ENCODE measurements at regions not wholly inside any gene's neighbourhood (a gene's known extent, or its start where the extent isn't known, plus 50 kb on each side); places are given as distances from the start of the nearest gene placed in this dataset.

DNA sequence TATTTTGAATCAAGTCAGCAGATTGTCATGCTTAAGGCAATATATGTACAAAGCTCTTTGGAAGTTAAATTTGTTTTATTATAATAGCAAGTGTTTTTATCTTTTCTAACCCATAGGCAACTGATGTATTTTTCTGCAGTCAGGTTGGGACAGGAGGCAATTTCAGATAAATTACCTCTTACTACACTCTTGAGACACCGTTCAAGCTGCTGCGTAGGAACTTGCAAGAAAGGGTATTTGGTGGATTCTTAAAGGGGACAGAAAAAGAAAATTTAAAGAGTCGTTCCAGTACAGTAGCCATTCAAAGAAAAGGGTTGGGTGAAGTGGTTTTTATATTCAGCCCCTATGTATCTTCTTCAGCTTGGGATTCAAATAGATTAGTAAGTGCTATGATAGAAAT, 112.4 kb upstream of the APC start:
- intact Hi-C loops (cut with micrococcal nuclease), result no loop called here

DNA sequence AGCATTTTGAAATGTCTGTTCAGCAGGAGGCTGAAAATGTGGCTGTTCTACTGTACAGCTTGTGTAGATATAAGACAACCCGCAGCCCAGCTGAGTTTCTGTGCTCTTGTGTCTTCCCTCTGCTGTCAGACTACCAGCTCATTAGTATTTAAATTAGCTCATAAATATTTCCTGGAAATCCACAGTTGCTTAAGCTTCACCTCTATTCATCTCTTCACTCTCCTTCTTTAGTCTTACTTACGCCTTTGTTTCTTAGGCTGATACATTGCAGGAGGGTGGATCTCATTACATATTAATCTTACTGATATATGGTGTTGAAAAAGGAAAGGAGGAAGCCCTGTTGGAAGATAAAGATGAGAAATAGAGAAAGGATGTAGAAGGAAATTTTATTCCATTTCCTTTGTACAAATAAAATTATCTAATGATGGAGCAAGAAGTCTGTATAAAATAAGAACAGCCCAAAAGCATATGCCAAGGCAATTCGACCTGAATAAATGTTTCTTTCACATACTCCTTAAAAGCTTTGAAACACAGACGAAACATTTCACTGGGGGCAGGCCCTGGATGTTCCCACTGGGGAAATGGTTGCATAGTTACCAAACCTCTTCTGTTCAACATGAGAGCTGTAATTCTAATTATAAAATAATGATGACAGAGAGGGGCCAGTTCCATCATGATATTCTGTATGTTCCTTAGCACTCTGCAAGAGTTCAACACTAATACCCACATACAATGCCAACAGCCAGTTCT, 111.8 kb upstream of the APC start:
- intact Hi-C loops (cut with micrococcal nuclease), result no loop called here

DNA sequence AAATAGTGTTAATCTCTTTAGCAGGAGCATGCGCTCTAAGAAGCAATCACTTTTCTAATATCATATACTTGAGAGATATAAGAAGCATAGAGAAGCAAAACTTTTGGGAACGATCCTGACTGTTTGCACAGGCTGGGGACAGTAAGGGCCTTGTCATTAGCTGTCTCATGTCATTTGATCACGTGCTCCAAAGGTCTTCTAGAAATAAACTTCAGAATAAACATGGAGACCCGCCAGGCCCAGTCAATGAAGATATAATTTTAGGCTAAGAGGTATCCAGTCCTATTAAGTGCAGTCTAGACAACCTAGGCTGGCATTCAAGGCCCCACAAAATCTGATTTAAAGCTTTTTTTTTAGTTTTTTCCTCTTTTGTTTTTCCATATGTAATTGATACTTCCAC, 111.0 kb upstream of the APC start:
- intact Hi-C loops (cut with micrococcal nuclease), result no loop called here

DNA sequence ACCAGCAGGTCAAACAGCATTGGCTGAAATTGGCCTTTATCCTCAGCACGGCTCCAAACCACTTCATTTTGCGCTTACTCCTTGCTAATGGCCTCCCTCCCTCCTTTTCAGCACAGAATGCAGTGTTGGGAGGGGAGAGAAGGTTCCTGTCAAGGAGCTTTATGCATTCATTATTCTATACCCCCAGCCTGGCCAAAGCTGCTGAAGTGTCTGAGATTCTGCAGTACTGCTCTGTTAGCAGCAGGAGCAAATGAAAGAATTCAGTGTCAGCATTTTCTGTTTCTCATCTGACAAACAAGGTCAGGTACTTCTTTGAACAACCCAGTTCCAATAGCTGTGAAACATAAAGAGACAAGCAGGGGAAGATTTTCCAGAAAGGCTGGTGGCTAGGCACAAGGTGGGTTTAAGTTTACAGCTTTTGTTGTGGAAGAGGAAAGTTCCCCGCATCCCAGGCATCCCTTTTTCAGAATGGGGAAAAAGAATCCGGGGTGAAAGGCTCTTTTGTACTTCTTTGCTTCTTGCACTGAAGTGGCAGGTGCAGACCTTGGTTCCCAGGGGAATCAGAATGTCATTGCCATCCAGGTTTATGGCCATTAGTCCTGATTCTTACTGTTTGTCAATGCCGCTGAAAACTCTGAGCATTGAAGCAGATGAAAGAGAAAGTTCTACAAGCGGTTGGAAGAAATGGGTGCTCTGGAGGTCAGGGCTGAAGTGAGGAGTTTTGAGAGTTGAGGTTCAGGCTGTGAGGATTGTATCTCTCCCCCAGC, 109.3 kb upstream of the APC start:
- intact Hi-C loops (cut with micrococcal nuclease), result no loop called here

DNA sequence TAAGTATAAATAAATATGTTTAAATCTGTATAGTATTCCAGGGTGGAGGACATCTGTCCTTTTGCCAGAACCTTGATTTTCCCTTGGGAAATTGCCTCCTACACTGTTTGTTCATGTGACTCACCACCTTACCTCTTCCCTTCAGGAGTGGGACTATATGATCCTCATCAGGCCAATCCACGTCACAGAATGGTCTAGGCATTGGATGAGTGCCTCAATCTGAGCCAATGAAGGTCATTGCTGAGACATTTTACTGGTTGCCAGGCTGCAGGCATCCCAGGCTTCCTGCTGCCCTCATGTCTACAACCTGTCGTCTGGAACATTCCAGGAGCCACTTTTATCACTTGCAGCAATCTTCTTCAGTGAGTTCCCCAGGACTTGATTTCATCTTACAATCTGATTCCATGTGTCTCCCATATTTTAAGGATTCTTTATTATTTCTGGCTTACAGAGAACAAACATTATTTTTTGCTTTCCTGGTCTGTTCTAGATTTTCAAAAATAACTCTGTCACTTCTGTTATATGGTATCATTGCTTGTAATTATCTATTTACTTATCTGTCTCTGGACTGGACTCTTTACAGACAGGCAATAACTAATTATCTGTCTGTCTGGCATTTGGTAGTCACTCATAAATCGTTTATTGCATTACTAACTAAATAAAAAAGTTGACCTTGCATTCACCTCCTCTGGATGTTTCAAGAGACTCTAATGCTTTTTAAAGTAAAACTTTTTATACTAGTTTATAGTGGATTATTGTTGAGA, 107.3 kb upstream of the APC start:
- intact Hi-C loops (cut with micrococcal nuclease), result no loop called here

DNA sequence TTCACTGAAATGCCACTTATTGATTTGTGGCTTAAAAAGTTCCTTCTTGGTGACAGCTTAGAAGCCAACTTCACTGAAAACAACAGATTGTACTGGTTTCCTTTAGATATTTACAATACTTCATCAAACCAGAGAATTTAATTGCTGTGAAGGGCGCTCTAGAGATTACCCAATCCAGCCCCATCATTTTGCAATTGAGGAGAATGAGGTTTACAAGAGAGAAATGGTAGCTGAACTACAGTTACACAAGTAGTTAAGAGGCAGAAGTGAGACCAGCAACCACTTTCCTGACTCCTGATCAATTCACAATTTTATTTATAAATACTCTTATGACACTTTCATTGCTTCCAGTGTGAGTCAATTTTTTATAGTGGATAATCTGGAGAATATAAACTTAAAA, 103.5 kb upstream of the APC start:
- intact Hi-C loops (cut with micrococcal nuclease), result no loop called here

DNA sequence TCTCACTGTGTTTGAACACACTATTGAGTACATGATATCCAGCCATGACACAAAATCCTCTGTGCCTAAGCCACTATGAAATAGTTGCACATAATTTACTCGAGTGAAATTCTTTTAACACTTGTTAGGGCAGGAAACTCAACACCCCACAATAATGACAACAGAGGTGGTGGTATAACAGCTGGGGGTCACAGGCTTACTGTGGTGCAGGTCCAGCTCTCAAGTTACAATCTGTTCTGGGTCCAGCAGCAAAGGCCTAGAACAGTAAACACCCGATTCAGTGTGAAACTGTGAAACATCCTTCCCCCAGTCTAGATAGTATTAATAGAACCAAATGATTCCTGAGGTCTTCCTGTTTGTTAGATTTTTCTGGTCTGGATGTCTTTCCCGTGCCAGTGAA, 102.9 kb upstream of the APC start:
- intact Hi-C loops (cut with micrococcal nuclease), result no loop called here

DNA sequence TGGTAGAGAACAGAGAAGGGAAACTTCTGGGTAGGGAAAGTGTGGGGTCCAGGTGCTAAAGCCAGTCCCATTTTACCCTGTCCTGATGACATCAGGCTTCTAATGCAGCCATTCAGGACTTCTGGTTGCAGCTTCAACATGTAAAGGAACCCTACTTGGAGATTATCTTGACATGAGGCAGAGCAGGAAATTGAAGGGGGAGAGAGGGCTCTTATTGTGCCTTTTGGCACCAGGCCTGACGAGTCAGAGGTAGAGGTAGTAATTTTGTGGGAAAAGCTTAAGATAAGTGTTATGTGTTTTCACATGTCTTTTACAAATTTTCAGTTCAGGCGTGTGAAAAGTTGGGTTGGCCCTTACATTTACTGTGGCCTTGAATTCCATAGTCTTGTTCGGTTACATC, 102.4 kb upstream of the APC start:
- intact Hi-C loops (cut with micrococcal nuclease), result no loop called here

DNA sequence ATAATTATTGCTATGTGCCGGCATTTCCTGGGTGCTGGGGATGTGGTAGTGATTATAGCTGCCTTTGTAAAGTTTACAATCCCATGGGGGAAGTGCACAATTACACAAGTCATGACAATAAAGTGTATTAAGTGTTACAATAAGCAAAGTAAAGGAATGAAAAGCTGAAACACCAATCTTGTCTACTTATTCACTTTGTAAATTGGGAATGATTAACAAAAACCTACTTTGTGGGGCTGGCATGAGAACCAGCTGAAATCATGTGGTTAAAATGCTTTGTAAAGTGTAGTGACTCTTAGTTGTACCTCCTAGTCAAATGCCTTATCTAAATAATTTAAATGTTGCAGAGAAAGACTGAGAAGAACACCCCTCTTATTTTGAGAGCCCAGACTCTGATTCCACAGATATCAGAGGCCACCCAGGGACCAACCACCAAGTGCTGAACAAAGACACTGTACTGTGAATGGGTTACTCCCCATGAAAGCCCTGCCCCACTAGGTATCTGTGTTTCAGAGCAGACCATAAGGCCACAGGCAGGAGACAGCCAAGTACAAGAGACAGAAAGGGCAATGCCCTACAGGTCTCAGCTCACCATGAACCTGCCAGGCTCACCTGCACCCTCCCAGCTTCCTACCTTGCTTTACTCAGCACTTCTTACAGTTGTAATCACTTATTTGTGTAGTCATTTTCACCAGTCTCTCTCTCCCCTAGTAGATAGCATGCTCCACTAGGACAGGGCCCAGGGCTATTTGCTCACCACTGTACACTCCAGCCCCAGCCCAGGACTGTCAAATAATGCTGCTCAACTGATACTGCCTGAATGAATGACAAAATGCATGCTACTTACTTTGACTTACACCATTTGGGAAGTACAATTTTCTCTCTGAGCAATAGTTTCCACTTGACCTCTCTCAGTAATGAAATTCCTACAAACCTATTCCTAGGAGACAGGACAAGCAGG, 101.6 kb upstream of the APC start:
- intact Hi-C loops (cut with micrococcal nuclease), result no loop called here

DNA sequence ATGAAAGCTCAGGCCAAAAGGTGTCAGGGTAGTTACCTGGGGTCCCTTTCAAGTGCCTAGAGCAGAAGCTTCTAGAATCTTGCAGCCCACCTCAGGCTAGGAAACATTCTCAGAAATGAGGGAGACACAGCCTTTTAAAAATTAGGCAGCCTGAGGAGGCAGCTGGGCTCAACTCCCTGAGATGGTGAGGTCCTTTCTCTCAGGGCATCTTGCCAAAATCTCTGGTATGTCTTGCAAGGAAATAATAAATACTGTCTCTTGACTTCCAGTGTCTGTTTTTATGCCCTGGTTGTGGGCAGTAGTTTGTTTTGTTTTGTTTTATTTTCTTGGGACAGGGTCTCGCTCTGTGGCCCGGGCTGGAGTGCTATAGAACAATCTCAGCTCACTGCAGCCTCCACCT, 100.9 kb upstream of the APC start:
- intact Hi-C loops (cut with micrococcal nuclease), result no loop called here

DNA sequence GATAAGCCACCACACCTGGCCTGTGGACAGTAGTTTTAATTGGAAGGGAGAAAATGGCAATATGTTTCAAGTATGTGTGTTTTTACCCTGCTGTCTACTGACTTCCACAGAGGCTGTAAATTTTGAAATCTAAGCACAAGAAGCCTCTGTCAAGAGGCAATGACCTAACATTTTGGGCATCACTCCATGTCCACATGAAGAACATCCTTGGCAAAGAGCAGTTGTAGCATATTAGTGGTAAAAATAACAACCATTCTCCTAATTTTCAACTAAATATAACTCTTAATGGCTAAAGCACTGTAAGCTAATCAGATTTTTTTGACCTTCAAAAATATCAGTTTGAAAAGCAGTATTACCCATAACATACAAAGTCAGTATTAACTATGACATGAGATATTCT, 100.3 kb upstream of the APC start:
- intact Hi-C loops (cut with micrococcal nuclease), result no loop called here

DNA sequence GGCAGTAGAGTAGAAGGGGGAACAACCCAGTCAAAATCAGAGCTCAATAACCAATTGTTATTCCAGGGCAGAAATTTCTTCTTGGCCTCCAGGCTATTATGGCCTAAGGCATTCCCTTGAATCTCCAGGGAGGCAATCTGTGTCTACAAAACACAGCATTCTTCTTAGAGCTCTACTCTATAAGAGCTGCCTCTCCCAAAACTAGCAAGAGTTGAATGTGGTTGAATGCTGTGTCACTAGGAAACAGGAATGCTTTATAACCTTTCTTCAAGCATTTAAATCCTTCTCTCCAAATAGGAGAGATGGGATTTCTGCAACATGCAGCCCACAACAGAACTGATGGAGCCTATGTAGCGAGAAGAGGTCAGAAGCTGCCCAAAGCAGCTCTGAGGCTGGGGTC, 97.1 kb upstream of the APC start:
- intact Hi-C loops (cut with micrococcal nuclease), result no loop called here

DNA sequence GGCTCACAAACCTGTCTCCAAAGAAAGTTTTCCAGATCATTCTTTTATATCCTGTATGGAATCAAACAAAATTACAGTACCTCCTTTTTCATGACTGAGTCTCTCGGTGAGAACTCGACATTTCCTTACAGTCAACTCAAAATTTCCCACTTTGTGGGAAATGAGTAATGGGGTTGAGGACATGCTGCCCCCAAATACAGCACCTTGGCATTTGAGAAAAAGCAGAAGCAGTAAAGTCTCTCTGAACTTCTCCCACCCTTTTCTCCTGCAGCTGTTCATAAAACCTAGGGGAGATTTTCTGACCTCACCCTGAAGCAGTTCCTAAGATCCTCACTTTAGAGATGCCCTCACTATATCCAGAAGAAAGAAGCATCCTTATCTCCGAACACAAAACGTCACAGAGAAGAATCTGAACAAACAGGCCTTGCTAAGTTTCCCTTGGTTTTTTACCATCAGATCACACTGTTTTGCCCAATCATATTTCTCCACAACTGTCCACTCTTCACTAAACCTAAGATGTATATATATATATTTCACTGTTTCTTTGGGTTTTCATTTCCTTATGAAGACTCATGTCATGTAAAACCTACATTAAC, 96.1 kb upstream of the APC start:
- intact Hi-C loops (cut with micrococcal nuclease), result no loop called here

DNA sequence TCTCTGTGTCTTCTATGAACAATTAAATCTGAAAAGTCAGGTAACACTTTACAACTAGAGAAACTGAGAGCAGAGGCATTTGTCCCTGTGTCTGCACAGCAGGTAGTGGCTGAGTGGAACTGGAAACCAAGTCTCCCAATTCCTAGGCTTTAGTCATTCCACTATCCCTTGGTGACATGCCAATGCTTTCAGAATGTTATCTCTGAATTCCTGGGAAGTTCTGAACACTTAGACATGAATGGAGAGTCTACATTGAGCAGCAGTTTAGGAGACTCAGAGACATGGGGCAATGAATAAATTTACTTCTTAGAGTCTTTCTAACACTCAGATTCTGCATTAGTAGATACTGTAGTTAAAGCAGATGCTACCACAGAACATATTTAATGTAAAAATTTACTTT, 94.8 kb upstream of the APC start:
- intact Hi-C loops (cut with micrococcal nuclease), result no loop called here

DNA sequence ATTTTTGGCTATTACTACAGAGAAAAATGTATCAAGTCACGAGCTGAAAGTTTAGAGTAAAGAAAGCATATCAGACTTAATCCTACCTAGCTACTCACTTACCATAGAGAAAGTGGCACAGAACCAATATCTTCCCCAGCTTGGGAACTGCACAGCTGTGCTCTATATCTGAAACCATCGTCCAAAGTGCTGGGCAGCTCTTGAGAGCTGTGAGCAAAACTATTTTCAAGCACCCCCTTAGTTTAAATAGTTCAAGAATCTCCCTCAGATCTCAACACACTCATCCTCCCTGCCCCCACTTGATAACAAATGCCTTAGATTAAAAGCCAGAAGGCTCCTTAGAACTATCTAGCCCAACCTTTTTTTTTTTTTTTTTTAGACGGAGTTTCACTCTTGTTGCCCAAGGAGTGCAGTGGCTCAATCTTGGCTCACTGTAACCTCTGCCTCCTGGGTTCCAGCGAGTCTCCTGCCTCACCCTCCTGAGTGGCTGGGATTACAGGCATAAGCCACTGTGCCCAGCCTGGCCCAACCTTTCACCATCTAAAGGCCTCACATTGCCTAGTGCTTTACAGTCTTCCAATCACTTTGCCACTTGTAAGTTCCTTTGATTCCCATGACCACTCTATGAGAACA, 94.2 kb upstream of the APC start:
- intact Hi-C loops (cut with micrococcal nuclease), result no loop called here

DNA sequence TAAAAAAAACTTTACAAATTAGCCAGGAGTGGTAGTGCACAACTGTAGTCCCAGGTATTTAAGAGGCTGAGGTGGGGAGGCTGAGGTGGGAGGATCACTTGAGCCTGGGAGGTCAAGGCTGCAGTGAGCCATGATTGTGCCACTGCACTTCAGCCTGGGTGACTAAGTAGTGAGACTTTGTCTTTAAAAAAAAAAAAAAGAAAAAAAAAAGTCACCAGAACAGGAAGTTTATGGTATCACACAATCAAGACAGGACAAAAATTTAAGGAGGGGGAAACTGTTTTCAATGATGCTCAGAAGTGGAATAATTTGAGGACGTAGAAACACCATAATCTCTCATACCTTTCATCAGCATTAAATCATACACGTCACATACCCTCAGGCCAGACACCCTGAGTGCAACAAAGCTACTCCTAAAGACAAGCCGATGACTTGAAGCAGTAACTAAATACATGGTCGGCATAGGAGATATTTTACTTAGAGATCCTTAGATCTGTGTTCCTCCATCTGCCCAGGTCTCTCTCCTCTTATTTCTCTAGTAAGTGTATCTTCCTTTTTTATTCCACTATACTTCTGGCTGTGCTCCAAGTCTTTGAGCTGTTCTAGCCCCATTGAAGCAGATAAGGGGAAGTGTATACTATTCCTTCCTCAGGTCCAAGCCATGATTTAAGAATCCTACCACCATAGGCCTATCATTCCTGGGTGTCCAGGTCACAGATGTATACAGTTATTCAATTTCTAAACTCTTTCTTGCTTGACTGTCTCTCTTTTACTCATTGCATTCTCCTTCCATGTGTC, 91.3 kb upstream of the APC start:
- intact Hi-C loops (cut with micrococcal nuclease), result no loop called here

DNA sequence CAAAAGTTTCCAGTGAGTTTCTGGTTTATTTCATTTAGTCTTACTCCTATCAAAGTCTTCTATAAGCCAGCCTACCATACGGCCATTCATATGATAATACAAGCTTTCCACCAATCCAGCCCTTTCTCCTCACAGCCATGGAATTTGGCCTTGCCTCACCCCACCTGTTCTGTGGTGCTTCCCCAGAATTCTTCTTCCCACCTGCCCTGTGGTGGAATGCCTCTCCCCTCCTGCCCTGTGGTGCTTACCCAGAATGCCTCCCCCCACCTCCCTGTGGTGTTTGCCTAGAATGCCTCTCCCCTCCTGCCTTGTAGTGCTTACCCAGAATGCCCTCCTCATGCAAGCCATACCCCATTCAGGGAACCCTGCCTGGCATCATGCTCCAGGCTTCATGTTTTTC, 90.3 kb upstream of the APC start:
- intact Hi-C loops (cut with micrococcal nuclease), result no loop called here

DNA sequence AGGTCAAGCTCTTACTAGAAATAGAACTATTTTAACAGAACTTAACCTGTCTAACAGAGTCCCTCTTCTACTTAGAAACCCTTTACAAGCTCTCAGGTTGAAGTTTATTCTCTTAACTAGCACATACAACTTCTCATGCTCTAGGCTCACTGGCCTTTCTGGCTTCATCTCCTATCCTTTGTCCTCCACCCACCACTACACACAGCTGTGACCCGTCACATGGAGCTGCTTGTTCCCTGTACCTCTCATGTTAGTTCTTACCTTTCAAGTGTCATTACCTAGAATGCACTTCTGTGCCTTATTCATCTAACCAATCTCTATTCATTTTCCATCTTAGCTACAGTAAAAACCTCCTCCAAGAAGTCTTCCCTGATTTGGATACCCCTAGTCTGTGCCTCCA, 89.4 kb upstream of the APC start:
- intact Hi-C loops (cut with micrococcal nuclease), result no loop called here

DNA sequence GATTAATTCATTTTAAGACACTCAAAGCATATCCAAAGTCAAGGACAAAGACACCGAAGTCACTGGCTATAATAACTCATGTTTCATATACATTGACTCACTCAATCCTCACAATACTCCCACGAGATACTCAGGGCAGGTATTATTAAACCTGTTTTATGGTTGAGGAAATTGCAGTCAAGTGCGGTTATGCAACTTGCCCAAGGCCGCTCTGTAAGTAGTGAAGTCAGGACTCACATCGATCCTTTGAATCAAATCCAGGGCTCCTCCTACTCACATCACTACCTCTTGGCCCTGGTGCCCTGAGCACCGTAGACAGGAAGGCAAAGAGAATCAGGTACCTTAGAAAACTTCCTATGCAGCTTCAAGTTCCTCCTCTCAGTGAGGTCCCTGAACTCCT, 87.8 kb upstream of the APC start:
- intact Hi-C loops (cut with micrococcal nuclease), result no loop called here
